GM12891 (cell line): ENCODE measurements at regions not wholly inside any gene's neighbourhood (a gene's known extent, or its start where the extent isn't known, plus 50 kb on each side); places are given as distances from the start of the nearest gene placed in this dataset.

Source experiments
- POLR2A ChIP-seq: IDR thresholded peaks from 2 replicates; pipeline ENCODE4 v1.6.1; 2011; ENCODE audit warnings: low read depth, low read length, control low read depth
- POLR2AphosphoS5 ChIP-seq: IDR thresholded peaks from 2 replicates; pipeline ENCODE4 v1.6.1; 2011; ENCODE audit warnings: low read depth, low read length, control low read depth
- POU2F2 ChIP-seq: IDR thresholded peaks from 2 replicates; pipeline ENCODE4 v1.6.1; 2011; ENCODE audit warnings: low read depth, mild to moderate bottlenecking, control low read depth, low read length, moderate library complexity
- SPI1 ChIP-seq: IDR thresholded peaks from 2 replicates; pipeline ENCODE4 v1.6.1; 2011; ENCODE audit warnings: low read depth, low read length, control low read depth
- TAF1 ChIP-seq: IDR thresholded peaks from 2 replicates; pipeline ENCODE4 v1.6.1; 2011; ENCODE audit warnings: low read depth, low read length, control low read depth

GRCh38 chr5:36369219-36369690 lies 67.6 kb upstream of the RANBP3L start:
- no peak for TF ChIP-seq POLR2AphosphoS5
- TF ChIP-seq POLR2A = no peak
- TF ChIP-seq TAF1 = no peak
- no peak for TF ChIP-seq POU2F2
- TF ChIP-seq SPI1 = no peak
